ENCODE measurements at regions not wholly inside any gene's neighbourhood (a gene's known extent, or its start where the extent isn't known, plus 50 kb on each side); places are given as distances from the start of the nearest gene placed in this dataset.

DNA sequence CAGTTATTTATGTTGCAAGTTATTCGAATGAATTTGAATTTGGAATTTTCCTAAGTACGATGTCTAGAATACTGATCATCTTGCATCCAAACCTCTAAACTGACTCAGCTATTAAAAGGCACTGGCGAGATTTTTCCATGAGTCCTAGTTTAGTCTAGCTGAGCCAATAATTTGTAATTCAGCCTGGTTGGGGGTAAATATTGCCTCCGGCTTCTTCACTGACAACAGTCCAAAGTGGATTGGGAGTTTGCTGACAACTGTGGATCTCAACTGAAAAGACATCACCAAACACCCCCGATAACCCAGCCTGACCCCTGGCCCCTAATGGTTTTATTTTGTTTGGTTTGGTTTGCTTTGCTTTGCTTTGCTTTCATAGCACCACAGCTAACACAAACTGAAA is 189.8 kb upstream of the DAPK1 start:
- DNase-seq (ENCODE audit: insufficient read length, low spot score) (no peak), FAIRE-seq (no peak)

DNA sequence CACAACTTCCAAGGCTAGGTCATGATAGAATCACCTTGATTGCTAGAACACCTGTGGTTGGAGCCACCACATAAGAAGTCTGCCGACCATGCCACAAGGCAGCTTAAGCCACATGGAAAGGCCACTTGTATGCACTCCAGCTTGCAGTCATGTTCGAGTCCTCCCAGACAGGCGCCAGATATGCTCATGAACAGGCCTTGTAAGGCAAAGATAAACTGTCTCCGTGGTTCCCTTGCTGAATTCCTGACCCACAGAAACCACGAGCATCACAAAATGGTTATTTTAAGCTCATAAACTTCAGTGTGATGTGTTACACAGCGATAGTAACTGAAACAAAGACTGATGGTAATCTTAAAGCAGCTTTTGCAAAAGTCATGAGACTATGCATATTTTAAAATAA is 188.4 kb upstream of the DAPK1 start:
- DNase-seq (ENCODE audit: insufficient read length, low spot score) (no peak), FAIRE-seq (no peak)

DNA sequence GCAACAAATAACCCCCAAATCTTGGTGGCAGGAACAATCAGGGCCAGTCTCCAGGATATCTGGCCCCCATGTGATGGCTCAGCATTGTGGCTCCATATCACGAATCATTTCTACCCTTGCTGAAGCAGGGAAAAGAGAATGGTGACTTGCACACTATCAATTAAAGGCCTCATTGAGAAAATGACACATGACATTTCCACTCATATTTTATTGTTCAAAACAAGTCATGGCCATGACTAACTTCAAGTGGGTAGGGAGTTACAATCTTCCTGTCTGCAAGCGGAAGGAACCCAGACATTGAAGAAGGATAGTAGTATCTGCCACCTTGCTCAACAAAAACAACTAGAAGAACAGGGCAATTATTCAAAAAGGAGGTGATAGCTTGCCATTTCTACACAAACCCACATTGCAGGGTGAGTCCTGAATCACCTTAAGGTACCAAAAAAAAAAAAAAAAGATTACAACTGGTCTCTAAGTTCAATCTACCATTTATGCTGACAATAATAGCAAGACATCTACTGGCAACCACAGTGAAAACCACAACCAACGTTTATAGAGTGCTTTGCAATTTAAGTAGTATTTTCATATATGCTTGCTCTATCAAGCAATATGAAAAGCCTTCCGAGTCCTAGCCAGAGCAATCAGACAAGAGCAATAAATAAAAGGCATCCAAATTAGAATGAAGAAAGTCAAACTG is 186.7 kb upstream of the DAPK1 start:
- FAIRE-seq (no peak), DNase-seq (ENCODE audit: insufficient read length, low spot score) (no peak)

DNA sequence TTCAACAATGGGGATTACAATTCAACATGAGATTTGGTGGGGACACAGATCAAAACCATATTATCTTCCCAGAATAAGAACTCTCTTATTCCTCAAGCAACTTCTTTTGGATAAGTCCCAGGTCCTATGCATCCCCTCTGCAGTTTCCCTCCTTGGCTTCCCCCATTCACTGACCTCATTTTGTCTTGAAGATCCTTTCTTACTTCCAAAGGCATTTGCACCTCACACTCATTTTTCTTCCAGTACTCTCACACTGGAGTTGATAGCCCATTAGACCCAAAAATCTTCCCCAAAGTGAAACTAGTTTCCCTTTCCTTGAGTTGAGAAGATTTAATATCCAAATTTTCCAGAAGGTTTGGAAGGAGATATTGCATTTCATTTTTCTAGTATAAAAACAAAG is 178.0 kb upstream of the DAPK1 start:
- FAIRE-seq = no peak
- no peak for DNase-seq (ENCODE audit: insufficient read length, low spot score)

DNA sequence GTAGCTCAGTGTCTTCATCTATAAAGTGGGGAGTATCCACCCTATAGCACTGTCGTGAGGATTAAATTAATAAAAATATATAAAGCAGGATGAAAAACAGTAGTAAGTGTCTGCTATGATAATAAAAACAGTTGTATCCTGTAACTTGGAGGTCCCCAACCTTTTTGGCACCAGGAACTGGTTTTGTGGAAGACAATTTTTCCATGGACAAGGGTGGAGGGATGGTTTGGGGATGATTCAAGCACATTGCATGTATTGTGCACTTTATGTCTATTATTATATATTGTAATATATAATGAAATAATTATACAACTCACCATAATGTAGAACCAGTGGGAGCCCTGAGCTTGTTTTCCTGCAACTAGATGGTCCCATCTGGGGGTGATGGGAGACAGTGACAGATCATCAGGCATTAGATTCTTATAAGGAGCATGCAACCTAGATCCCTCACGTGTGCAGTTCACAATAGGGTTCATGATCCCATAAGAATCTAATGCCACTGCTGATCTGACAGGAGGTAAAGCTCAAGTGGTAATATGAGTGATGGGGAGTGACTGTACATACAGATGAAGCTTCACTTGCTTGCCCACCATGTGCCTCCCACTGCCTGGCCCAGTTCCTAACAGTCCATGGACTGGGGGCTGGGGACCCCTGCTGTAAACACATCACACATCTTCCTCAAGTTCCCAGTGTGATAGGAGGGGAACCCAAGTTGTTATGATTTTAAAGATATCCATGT is 177.4 kb upstream of the DAPK1 start:
- DNase-seq (ENCODE audit: insufficient read length, low spot score) (no peak), FAIRE-seq (no peak)

DNA sequence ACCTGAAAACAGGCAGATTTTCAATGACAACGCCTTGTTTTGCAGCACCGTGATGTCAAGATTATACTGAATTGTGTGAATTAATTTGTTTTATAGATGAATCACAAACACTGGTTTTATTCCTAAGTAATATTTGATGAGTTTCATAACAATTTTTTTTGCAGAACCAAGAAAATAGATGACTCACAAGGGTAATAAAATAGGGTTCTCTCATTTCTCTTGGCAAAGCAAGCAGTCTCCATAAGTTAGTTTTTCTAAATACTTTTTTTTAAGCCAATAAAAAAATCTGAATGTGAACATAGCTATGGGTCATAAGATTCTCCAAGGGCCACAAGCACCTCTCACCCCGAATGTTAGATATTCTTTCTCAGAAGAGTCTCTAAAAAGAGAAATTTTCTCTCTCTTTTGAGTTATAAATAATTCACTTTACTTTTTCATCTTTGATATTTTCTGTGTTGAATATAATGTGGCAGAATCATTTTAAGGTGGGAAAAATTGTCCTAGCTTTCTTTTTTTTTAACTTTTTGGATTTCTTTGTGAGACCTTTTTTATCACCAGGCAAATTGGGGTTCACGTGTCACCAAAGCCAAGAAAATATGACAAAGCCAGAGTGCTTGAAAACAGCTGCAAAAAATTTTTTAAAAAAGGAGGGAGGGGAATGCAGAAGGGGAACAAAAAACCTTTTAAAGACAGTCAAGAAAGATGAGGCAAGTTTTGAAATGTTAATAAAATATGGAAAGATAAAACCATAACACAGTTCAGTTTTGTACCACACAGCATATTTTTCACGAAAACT is 174.6 kb upstream of the DAPK1 start:
- no peak for FAIRE-seq
- no peak for DNase-seq (ENCODE audit: insufficient read length, low spot score)

DNA sequence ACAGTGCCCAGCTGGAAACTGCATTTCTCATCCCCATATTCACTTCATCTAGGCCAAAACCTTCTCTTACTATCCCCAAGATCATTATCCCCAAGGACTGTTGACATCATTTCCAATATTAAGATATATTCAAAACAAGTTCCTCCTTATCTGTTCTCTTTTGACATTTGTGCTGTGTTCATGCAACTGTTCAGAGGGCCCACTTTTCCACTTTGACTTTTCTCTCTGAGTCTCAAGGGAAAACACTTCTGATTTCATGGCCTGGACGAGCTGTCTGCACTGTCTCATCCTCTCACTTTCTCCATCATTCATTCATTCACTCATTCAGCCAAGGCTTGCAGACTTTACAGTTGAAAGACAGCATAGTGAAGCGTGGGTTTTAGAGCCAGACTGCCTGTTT is 173.7 kb upstream of the DAPK1 start:
- no peak for FAIRE-seq
- DNase-seq (ENCODE audit: insufficient read length, low spot score) = no peak

DNA sequence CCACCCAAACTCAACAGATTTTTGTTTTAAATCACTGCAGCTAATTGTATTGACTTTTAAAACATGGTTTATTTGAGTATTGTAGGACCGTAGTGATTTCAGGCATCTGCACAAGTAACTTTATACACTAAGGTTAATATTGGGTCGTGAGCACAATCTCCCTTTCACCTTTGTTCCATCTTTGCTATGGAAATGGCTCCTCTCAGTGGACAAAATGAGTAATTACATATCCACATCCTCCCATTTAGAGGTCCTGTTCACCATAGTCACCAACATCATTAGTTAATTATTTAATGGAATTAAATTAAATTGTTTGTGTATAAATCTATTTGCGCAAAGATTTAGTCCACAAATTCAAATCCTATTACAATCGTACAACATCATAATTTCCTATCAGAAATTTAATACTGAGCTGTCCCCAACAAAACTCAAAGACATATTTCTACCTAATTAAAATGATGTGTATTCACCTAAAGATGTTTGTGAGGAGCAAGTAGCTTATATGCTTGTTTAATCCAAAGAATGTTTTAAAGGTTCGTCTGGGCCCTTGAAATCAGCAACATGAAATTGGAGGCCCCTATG is 173.0 kb upstream of the DAPK1 start:
- DNase-seq (ENCODE audit: insufficient read length, low spot score) (peak; percentile 23), FAIRE-seq (no peak)

DNA sequence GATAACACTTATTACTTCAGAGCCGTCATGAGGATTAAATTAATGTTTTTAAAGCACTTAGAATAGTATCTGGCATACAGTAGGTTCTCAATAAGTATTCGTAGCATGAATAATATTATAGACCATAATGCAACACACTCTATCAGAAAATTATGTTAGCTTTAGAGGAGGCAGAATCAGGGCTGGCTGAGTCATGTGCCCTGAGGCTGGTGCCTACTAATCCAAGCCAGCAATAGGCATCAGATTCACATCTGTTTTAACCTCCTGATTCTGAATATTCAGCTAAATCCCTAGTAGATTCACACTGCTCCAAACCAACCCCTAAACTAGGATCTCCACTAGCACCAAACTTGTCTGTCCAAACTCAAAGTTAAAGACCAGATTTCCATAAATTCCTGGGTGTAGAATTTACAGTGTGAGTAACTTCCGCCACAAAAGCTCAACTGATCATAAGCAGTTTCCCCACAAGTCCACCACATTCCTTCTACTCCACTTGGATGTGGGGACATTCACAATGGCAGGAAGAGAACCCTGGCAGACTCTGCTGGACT is 170.0 kb upstream of the DAPK1 start:
- DNase-seq (ENCODE audit: insufficient read length, low spot score) (no peak), FAIRE-seq (no peak)

DNA sequence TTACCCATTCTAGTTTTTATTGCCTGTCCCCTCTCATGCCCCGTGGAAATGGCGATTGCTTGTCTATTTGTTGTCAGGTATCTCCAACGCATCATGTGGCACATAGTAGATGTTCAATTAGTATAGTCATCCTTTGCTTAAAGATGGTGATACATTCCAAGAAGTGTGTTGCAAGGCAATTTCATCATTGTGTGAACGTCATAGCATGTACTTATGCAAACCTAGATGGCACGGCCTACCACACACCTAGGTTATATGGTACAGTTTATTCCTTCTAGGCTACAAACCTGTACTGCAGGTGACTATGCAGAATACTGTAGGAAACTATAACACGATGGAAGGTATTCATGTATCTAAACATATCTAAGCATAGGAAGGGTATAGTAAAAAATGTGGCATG is 163.9 kb upstream of the DAPK1 start:
- FAIRE-seq = no peak

DNA sequence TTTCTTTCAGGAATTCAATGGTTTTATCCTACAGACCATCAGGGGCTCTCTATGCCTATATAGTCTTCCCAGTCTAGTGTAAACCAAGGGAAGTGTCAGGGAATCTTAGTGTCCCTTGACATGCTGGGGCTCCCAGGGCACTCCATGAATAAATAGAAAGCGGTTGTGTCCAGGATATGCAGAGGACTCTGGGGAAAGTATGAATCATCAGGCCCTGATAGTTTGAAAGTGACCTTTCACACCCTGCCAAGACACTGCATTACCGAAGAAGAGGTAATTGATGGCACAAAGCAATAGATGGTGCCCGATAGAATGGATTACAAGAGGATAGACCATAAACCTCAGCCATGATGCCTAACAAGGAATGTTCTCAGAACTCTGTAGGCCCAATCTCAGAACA is 163.3 kb upstream of the DAPK1 start:
- FAIRE-seq = no peak

More for the DNA sequence above, 163.9 kb upstream of the DAPK1 start:
- DNase-seq (ENCODE audit: insufficient read length, low spot score) = no peak

DNA sequence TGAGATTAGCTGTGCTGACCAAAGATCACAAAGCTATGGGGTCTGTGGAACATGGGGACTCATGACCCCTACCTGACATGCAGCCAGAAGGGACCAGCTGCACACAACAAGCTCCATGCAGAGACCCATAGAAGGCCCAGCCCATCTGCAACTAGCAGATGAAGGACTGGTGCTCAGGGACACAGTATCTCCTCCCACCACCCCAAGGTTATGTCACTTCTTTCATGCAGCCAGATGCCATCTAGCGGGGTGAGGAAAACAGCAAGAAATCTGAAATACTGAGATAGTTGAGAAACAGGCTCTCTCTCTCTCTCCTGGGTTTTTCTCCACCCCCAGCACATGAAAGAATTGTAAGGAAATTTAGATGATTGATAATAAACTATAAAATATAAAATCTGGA is 161.3 kb upstream of the DAPK1 start:
- no peak for DNase-seq (ENCODE audit: insufficient read length, low spot score)
- no peak for FAIRE-seq

More for the DNA sequence above, 163.3 kb upstream of the DAPK1 start:
- DNase-seq (ENCODE audit: insufficient read length, low spot score) = no peak

DNA sequence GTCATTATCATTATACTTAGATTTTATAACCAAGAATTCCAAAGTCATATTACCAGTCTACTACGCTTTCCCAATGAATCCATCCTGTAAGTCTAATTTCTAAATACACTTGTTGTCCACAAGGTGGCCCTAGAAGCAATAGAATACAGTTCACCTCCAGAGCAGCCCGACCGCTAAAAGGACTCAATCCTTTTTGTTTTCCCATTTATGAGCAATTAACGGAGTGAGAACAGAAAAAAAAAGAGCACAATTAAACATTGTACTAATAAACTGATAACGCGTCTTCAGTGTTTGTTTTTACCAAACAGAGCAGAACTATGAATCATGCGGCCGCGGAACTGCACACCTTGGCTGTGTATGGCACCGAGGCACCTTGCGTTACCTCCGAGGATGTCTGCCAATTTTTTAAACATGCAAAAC is 160.7 kb upstream of the DAPK1 start:
- DNase-seq (ENCODE audit: insufficient read length, low spot score) (peak; percentile 34), FAIRE-seq (no peak)

DNA sequence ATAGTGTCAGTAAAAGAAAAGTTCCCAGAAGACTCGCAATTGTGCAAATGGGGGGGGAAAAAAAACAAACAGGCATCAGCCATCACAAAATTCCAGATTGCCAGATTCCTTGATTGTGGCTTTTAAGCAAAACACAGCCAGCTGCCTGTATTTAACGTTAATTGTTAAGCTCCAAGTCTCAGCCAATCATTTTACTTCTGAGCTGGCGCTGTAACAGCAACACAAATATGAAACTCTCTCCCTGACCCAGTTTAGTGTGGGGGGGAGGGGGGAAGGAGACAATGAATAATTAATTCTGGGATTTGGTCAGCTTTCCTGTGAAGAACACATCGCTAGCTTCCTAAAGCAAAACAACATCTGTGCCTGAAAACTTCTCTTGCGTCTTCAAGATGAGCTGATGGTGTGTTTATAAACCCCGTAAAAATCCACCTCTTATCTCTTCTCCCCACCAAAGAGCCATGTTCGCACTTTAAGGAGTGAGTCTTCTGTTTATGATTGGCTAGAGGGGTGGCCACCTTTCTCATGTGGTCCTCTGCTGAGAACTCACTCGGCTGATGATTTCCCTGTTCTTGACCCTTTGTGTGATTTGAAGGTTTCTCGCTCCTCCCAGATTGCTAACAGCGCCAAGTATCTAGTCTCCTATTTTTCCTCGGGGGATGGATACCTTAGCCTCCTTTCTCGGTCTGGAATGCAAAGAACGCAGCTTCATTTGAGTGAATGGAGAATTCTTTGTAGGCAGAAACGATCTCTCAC is 160.2 kb upstream of the DAPK1 start:
- DNase-seq (ENCODE audit: insufficient read length, low spot score) (peak; percentile 24), FAIRE-seq (no peak)

DNA sequence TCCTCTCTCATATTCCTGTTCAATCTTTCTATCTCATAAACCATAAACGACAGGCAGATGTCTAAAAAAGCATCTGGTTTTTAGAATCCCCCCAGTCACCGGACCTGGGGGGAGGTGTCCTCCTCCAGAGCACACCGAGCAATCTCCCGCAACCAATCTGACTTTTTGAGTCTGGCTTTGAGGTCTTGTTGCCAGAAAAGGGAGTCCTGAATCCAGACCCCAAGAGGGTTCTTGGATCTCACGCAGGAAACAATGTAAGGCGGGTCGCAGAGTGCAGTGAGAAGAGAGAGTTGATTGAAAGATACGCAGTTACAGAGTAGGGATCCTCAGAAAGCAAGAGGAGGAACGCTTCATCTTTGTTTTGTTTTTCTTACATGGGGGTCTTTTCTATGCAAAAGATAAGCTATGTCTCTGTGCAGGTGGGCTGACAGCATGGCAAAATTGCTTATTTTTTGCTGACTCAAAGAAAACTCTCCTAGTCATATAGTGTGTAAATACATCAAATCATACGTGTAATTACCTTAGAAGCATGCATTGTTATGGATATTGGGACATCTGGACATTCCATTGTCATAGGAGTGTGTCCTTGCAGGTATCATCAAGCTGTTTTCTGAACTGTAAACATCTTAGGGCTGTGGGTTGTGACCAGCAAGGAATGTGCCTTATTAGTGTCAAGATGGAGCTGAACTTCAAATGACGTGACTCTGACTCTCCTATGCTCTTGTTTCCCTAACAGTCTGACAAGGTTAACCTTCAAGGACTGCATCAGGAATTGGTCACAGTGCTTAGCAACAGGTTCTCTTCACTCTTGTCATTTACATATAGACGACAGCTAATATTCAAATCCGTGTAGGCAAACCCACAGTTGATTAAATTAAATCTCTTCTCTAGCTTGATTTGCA is 159.3 kb upstream of the DAPK1 start:
- DNase-seq (ENCODE audit: insufficient read length, low spot score) (no peak), FAIRE-seq (no peak)

DNA sequence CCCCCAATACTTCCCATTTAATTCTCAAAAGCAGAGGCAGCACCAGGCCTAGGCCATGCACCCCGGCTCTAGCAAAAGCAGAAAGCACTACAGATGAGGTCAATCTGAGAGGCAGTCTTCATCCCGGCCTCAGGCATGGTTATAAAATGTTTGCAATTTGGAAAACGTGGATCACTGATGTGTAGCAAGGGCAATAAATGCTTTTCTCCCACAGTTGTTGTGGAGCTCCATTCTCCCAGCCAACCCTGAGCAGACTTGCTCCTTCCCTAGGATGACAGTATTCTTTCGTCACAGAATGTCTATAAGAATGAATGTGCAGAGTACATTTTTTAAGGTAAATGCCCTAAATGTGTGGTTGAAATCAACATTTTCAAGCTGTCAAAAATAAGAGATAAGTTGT is 157.3 kb upstream of the DAPK1 start:
- DNase-seq (ENCODE audit: insufficient read length, low spot score) (no peak), FAIRE-seq (no peak)

DNA sequence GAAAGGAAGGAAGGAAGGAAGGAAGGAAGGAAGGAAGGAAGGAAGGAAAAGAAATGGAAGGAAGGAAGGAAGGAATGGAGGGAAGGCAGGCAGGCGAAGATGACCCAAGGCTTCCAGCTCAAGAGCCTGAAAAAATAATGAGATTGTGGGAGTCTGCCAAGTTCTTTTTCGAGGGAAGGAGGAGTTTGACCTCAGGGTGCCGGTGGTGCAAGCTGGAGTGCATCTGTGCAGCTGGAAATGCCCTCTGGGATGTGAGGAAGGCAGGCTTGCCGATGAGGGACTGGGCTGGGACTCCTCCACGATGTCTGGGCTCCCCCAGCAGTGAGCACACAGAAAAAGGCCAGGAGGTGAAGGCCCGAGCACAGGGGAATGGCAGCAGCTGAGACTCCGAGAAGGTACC is 154.9 kb upstream of the DAPK1 start:
- DNase-seq (ENCODE audit: insufficient read length, low spot score) (no peak), FAIRE-seq (no peak)

DNA sequence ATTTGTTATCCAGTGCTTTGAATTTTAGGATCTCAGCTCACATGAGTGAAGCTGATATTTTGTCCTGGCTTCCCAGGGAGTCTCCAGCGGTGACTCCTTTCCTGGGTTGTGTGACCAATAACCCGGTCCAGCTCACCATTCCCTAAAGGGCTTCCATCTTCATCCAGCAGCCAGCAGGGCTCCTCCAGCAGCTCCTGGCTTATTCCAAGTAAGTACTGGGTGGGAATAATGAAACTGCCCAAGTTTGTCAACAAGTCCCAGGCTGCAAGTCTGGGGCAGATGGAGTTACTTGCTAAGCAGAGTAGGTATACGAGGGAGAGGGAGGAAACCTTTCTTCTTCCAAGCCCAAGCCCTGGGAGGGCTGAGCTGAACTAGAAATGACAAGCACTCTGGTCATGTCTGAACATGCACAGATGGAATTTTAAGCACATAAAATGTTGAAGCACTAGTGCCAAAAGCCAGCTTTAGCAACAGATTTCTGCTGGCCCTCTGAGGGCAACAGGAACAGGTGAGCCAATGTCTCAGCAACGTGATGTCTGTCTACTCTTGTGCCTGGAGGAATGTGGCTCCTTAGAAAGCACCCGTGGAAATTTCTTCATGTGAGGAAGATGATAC is 153.7 kb upstream of the DAPK1 start:
- FAIRE-seq = no peak

More for the DNA sequence above, 153.7 kb upstream of the DAPK1 start:
- no peak for DNase-seq (ENCODE audit: insufficient read length, low spot score)
